ENCODE measurements at regions not wholly inside any gene's neighbourhood (a gene's known extent, or its start where the extent isn't known, plus 50 kb on each side); places are given as distances from the start of the nearest gene placed in this dataset.
"Not testable (repeated sequence)": the region's sequence is repeated elsewhere in the genome, so short reads cannot be mapped to it uniquely, and the experiment has no call there.

DNA sequence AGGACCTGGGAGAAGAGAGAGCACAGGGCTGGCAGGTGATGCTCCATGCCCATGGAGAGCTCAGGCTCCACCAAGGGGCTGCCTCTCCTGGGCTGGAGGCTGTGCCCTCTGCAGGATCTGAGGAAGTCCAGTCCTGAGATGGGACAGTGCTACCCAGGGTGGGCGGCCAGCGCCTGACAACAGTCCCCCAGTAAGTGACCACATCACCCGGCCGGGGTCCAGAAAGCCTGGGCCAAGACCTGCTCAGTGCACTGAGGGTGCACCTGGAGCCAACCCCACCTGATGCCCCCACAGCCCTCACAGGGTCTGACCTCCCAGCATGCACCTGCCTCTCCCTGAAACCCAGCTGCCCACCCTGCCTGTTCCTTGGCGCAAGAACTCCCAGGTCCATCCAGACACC lies 227.7 kb downstream of the CWH43 start:
- H3K36me3 ChIP-seq (replicated peaks in 1 of 2; ENCODE audit: control extremely low read depth in 1 of 2, control insufficient read depth in 1 of 2, extremely low read depth in 1 of 2, insufficient read depth in 2 of 2, low read length in 1 of 2); CTCF ChIA-PET; H3K27me3 ChIP-seq (replicated peaks in 1 of 4; ENCODE audit: control extremely low read depth in 1 of 4, control insufficient read depth in 3 of 4, insufficient read depth in 4 of 4, low read length in 3 of 4); ATAC-seq (ENCODE audit: low read depth); H3K79me2 ChIP-seq (ENCODE audit: control insufficient read depth, insufficient read depth, low read length); H3K4me1 ChIP-seq (ENCODE audit: control insufficient read depth in 2 of 2, insufficient read depth in 2 of 2, low read length in 2 of 2); H3K4me3 Mint-ChIP-seq; POLR2A ChIA-PET; H3K4me3 ChIP-seq (ENCODE audit: control extremely low read depth in 1 of 5, extremely low read depth in 1 of 5, insufficient read depth in 1 of 5, low read depth in 2 of 5, low read length in 4 of 5); H2AFZ ChIP-seq (ENCODE audit: insufficient read depth, low read depth, low read length, poor library complexity, severe bottlenecking); H3K27me3 Mint-ChIP-seq; H3K27ac Mint-ChIP-seq; H4K20me1 ChIP-seq (ENCODE audit: control insufficient read depth, insufficient read depth, low read length, poor library complexity, severe bottlenecking); H3K4me1 Mint-ChIP-seq; H3K27ac ChIP-seq (ENCODE audit: low read length in 2 of 2); intact Hi-C loops (cut with micrococcal nuclease); H3K4me2 ChIP-seq (replicated peaks; ENCODE audit: low read depth, low read length, poor library complexity, severe bottlenecking); H3K9ac ChIP-seq (ENCODE audit: low read length); DNase-seq: not testable (repeated sequence)
- peaks cover 21% of the 10 kb centered on the region for H3K9me3 Mint-ChIP-seq (ENCODE audit: insufficient read depth)
- peaks cover 0 to 41% (median 0%) of the 10 kb centered on the region in 3 donors for H3K9me3 ChIP-seq (ENCODE audit: control extremely low read depth in 1 of 3, control insufficient read depth in 2 of 3, insufficient read depth in 1 of 3, low read length in 2 of 3)
- 92% methylated on average over 5 of the region's 5 CpGs for WGBS (ENCODE audit: insufficient coverage)

DNA sequence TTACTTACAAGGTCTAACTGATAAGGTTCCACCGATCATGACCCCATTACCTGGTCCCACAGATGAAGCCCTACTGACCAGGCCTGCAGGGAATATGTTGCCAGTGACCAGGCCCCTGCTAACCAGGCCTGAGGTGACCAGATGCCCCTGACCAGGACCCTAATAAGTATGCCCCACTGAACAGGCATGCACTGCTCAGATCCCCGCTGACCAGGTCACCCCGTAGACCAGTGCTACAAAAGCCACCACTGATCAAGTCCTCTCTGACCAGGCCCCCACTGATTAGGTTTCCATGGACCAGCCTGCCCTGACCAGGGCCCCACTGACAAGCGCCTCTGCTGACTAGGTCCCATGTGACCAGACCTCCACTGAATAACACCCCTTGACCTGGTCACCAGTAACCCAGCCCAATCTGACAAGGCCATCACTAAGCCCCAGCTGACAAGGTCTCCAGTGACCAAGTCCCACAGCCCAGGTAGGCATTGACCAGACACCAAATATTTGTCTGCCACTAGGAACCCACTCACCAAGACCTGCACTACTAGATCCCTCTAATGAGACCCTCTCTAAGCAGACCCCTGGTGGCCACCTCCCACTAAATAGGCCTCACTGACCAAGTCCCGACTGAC lies 228.5 kb downstream of the CWH43 start:
- H3K4me3 ChIP-seq (ENCODE audit: control extremely low read depth in 1 of 5, extremely low read depth in 1 of 5, insufficient read depth in 1 of 5, low read depth in 2 of 5, low read length in 4 of 5); H3K9ac ChIP-seq (ENCODE audit: low read length); ATAC-seq (ENCODE audit: low read depth); H3K4me3 Mint-ChIP-seq; CTCF ChIA-PET; intact Hi-C loops (cut with micrococcal nuclease); H4K20me1 ChIP-seq (ENCODE audit: control insufficient read depth, insufficient read depth, low read length, poor library complexity, severe bottlenecking); H3K4me1 ChIP-seq (ENCODE audit: control insufficient read depth in 2 of 2, insufficient read depth in 2 of 2, low read length in 2 of 2); H3K27ac ChIP-seq (ENCODE audit: low read length in 2 of 2); DNase-seq; H3K4me1 Mint-ChIP-seq; H3K4me2 ChIP-seq (replicated peaks; ENCODE audit: low read depth, low read length, poor library complexity, severe bottlenecking); H3K27me3 Mint-ChIP-seq; H2AFZ ChIP-seq (ENCODE audit: insufficient read depth, low read depth, low read length, poor library complexity, severe bottlenecking); POLR2A ChIA-PET; H3K36me3 ChIP-seq (replicated peaks in 1 of 2; ENCODE audit: control extremely low read depth in 1 of 2, control insufficient read depth in 1 of 2, extremely low read depth in 1 of 2, insufficient read depth in 2 of 2, low read length in 1 of 2); H3K27ac Mint-ChIP-seq; H3K79me2 ChIP-seq (ENCODE audit: control insufficient read depth, insufficient read depth, low read length); H3K27me3 ChIP-seq (replicated peaks in 1 of 4; ENCODE audit: control extremely low read depth in 1 of 4, control insufficient read depth in 3 of 4, insufficient read depth in 4 of 4, low read length in 3 of 4): not testable (repeated sequence)
- peaks cover 22% of the 10 kb centered on the region for H3K9me3 Mint-ChIP-seq (ENCODE audit: insufficient read depth)
- 75% methylated on average over 5 of the region's 5 CpGs for WGBS (ENCODE audit: insufficient coverage)
- H3K9me3 ChIP-seq (ENCODE audit: control extremely low read depth in 1 of 3, control insufficient read depth in 2 of 3, insufficient read depth in 1 of 3, low read length in 2 of 3), result peaks cover 0 to 44% (median 0%) of the 10 kb centered on the region in 3 donors

DNA sequence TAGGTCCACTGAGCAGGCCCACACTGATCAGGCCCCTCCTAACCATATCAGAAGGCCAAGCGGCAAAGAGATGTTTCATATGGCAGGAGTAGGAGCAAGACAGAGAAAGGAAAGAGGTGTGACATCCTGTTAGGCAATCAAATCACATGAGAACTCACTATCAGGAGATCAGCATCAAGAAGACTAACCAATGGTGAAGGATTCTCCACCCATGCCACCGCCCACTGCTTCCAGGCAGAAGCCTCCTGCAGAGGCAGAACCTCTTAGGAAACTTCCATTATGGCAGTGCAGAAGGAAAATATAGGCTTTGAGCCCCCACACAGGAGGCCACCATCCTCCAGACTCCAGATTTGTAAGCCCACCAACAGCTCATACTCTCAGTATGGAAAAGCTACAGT lies 229.0 kb downstream of the CWH43 start:
- H4K20me1 ChIP-seq (ENCODE audit: control insufficient read depth, insufficient read depth, low read length, poor library complexity, severe bottlenecking); intact Hi-C loops (cut with micrococcal nuclease); H3K4me1 Mint-ChIP-seq; POLR2A ChIA-PET; H3K79me2 ChIP-seq (ENCODE audit: control insufficient read depth, insufficient read depth, low read length); H3K4me3 ChIP-seq (ENCODE audit: control extremely low read depth in 1 of 5, extremely low read depth in 1 of 5, insufficient read depth in 1 of 5, low read depth in 2 of 5, low read length in 4 of 5); H2AFZ ChIP-seq (ENCODE audit: insufficient read depth, low read depth, low read length, poor library complexity, severe bottlenecking); ATAC-seq (ENCODE audit: low read depth); H3K4me1 ChIP-seq (ENCODE audit: control insufficient read depth in 2 of 2, insufficient read depth in 2 of 2, low read length in 2 of 2); H3K27ac Mint-ChIP-seq; DNase-seq; H3K9ac ChIP-seq (ENCODE audit: low read length); H3K27ac ChIP-seq (ENCODE audit: low read length in 2 of 2); H3K27me3 Mint-ChIP-seq; H3K4me3 Mint-ChIP-seq; H3K4me2 ChIP-seq (replicated peaks; ENCODE audit: low read depth, low read length, poor library complexity, severe bottlenecking); H3K27me3 ChIP-seq (replicated peaks in 1 of 4; ENCODE audit: control extremely low read depth in 1 of 4, control insufficient read depth in 3 of 4, insufficient read depth in 4 of 4, low read length in 3 of 4); H3K36me3 ChIP-seq (replicated peaks in 1 of 2; ENCODE audit: control extremely low read depth in 1 of 2, control insufficient read depth in 1 of 2, extremely low read depth in 1 of 2, insufficient read depth in 2 of 2, low read length in 1 of 2); CTCF ChIA-PET: not testable (repeated sequence)
- peaks cover 0 to 48% (median 0%) of the 10 kb centered on the region in 3 donors for H3K9me3 ChIP-seq (ENCODE audit: control extremely low read depth in 1 of 3, control insufficient read depth in 2 of 3, insufficient read depth in 1 of 3, low read length in 2 of 3)
- peaks cover 22% of the 10 kb centered on the region for H3K9me3 Mint-ChIP-seq (ENCODE audit: insufficient read depth)
- WGBS (ENCODE audit: insufficient coverage), result 67% methylated on average over 1 of the region's 2 CpGs

DNA sequence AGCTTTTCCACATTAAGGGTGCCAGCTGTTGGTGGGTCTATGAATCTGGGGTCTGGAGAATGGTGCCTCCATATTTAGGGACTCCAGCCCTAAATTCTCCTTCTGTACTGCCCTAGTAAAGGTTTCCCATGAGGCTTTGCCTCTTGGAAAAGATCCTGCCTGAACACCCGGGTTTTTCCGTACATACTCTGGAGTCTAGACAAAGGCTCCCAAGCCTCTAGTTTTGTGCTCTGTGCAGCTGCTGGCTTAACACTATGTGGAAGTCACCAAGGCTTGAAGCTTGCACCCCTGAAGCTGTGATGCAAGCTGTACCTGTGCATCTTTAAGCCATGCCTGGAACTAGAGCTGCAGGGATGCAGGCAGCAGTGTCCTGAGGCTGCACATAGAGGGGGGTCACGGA lies 230.5 kb downstream of the CWH43 start:
- H3K4me1 Mint-ChIP-seq; H3K36me3 ChIP-seq (replicated peaks in 1 of 2; ENCODE audit: control extremely low read depth in 1 of 2, control insufficient read depth in 1 of 2, extremely low read depth in 1 of 2, insufficient read depth in 2 of 2, low read length in 1 of 2); ATAC-seq (ENCODE audit: low read depth); H3K79me2 ChIP-seq (ENCODE audit: control insufficient read depth, insufficient read depth, low read length); H3K4me1 ChIP-seq (ENCODE audit: control insufficient read depth in 2 of 2, insufficient read depth in 2 of 2, low read length in 2 of 2); H4K20me1 ChIP-seq (ENCODE audit: control insufficient read depth, insufficient read depth, low read length, poor library complexity, severe bottlenecking); H3K27me3 Mint-ChIP-seq; H2AFZ ChIP-seq (ENCODE audit: insufficient read depth, low read depth, low read length, poor library complexity, severe bottlenecking); POLR2A ChIA-PET; H3K27ac Mint-ChIP-seq; H3K4me3 Mint-ChIP-seq; intact Hi-C loops (cut with micrococcal nuclease); CTCF ChIA-PET; H3K9ac ChIP-seq (ENCODE audit: low read length); H3K4me2 ChIP-seq (replicated peaks; ENCODE audit: low read depth, low read length, poor library complexity, severe bottlenecking); DNase-seq; H3K27ac ChIP-seq (ENCODE audit: low read length in 2 of 2); H3K27me3 ChIP-seq (replicated peaks in 1 of 4; ENCODE audit: control extremely low read depth in 1 of 4, control insufficient read depth in 3 of 4, insufficient read depth in 4 of 4, low read length in 3 of 4); H3K4me3 ChIP-seq (ENCODE audit: control extremely low read depth in 1 of 5, extremely low read depth in 1 of 5, insufficient read depth in 1 of 5, low read depth in 2 of 5, low read length in 4 of 5): not testable (repeated sequence)
- H3K9me3 Mint-ChIP-seq (ENCODE audit: insufficient read depth), result peaks cover 24% of the 10 kb centered on the region
- peaks cover 0 to 51% (median 0%) of the 10 kb centered on the region in 3 donors for H3K9me3 ChIP-seq (ENCODE audit: control extremely low read depth in 1 of 3, control insufficient read depth in 2 of 3, insufficient read depth in 1 of 3, low read length in 2 of 3)
- 91% methylated on average over 2 of the region's 3 CpGs for WGBS (ENCODE audit: insufficient coverage)
